ENCODE measurements at regions not wholly inside any gene's neighbourhood (a gene's known extent, or its start where the extent isn't known, plus 50 kb on each side); places are given as distances from the start of the nearest gene placed in this dataset.

DNA sequence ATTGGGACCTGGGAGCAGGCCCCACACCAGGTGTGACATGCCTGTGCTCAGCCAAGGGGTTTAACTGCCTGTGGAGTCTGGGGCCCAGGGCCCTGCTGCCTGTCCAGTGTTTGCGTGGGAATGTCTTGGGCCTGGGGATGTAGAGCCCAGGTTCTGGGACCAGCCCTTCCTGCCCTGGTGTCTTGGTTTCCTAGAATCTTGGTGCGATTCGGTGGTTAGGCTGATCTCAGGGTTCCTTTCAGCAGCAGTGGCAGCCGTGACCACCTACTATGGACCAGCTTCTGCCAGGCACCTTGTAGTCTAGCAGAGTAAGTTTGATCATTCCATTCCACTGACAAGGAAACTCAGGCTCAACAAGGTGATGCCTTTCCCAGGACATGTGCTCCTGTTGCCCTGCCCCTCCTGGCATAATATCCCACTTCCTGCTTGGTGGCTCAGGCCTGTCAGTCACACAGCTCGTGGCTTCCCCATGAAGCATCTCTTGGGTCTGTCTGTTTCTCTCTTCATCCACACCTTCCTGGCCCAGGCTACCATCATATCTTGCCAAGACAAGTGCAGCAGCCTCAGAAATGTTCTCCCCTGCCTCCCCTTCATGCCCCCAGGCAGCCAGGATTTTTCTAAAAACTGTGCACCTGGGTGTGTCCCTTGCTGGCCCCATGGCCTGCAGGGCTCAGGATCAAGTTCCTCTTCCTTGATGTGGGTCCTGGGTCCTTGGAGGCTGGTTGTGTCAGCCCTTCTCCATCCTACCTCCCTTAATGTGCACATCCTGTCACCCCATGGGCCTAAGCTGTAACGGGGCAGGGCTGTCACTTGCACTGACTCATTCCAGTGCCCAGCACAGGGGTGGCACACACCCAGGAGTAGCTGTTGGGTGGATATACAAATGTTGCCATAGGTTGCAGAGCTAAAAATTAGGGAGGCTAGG is 101.6 kb downstream of the SLC25A47 start:
- Mint-ChIP-seq H3K36me3 (ENCODE audit: low read depth) (no peaks in the 10 kb centered on the region), H3K27ac (no peak overlapping the region), H3K4me1 (no peaks in the 10 kb centered on the region), H3K4me3 (no peak overlapping the region), H3K9me3 (no peaks in the 10 kb centered on the region), H3K27me3 (ENCODE audit: low read depth) (peaks cover 6% of the 10 kb centered on the region)
- TF ChIP-seq, protein P1, sequence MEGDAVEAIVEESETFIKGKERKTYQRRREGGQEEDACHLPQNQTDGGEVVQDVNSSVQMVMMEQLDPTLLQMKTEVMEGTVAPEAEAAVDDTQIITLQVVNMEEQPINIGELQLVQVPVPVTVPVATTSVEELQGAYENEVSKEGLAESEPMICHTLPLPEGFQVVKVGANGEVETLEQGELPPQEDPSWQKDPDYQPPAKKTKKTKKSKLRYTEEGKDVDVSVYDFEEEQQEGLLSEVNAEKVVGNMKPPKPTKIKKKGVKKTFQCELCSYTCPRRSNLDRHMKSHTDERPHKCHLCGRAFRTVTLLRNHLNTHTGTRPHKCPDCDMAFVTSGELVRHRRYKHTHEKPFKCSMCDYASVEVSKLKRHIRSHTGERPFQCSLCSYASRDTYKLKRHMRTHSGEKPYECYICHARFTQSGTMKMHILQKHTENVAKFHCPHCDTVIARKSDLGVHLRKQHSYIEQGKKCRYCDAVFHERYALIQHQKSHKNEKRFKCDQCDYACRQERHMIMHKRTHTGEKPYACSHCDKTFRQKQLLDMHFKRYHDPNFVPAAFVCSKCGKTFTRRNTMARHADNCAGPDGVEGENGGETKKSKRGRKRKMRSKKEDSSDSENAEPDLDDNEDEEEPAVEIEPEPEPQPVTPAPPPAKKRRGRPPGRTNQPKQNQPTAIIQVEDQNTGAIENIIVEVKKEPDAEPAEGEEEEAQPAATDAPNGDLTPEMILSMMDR (IDR thresholded peaks at IDR 0.05; ENCODE audit: unreplicated experiment in 3 of 3) = no peak

DNA sequence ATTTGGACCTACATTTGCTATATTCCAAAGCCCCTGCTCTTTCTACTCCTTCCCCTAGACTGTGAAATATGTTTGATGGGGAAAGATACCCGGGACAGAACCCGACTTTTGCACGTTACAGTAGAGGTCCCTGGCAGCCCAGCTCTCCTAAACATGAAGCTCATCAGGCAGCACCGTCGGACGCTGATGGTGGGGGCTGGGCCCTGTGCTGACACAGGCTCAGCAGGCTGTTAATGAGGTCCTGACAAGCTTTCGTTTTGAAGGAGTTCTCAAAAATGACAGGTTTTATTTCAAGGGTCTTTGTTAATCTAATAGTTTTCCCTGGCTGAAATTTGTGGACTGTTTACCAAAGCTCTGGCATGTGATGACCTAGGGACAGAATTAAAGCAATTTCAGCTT is 102.3 kb downstream of the SLC25A47 start:
- no peak overlapping the region for H3K4me3 Mint-ChIP-seq
- no peaks in the 10 kb centered on the region for H3K4me1 Mint-ChIP-seq
- H3K36me3 Mint-ChIP-seq (ENCODE audit: low read depth) = no peaks in the 10 kb centered on the region

DNA sequence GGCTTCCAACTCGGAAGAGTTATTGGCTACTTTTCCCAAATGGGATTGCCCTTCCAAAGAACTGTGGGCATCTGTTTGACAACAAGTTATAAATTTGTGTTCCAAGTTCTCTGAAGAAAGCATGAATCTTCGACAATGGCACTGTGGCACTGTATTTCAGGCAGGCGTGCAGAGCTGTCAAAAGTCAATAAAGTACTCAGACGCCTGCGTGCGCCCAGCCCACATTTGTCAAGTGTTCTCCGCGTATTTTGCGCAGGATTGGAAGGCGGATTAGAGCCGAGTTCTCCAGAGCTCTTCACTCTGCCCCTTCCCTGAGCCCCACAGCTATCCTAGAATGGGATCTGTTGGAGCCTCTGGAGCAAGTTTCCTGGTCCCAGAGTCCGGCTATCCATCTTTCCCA is 103.2 kb downstream of the SLC25A47 start:
- Mint-ChIP-seq H3K4me3 (no peak overlapping the region), H3K36me3 (ENCODE audit: low read depth) (no peaks in the 10 kb centered on the region), H3K27me3 (ENCODE audit: low read depth) (peaks cover 6% of the 10 kb centered on the region), H3K9me3 (no peaks in the 10 kb centered on the region), H3K27ac (no peak overlapping the region), H3K4me1 (no peaks in the 10 kb centered on the region)
- TF ChIP-seq, protein P1 (IDR thresholded peaks at IDR 0.05; ENCODE audit: unreplicated experiment in 3 of 3) = no peak

More for the DNA sequence above, 102.3 kb downstream of the SLC25A47 start:
- Mint-ChIP-seq H3K9me3 (no peaks in the 10 kb centered on the region), H3K27me3 (ENCODE audit: low read depth) (peaks cover 6% of the 10 kb centered on the region), H3K27ac (no peak overlapping the region)
- TF ChIP-seq, protein P1 (IDR thresholded peaks at IDR 0.05; ENCODE audit: unreplicated experiment in 3 of 3) = no peak

DNA sequence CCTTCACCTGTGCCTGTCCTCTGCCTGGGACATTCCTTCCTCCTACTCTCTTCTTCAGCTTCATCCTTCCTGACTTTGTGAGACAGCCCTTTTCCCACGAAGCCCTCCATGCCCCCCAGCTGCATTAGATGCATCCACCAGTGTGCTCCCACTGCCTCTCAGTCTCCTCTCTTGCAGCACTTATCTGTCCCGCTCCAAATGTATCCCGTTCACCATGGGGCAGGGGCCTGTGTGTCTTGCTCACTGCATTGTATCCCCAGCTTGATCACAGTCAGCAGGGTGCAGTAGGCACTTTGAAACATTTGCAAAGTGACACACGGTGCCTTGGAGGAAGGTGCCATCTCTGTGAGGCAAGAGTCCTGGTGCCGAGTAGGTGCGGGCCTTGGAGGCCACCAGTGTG is 104.0 kb downstream of the SLC25A47 start:
- Mint-ChIP-seq H3K4me1 (no peaks in the 10 kb centered on the region), H3K9me3 (no peaks in the 10 kb centered on the region), H3K36me3 (ENCODE audit: low read depth) (no peaks in the 10 kb centered on the region), H3K27me3 (ENCODE audit: low read depth) (peaks cover 6% of the 10 kb centered on the region), H3K27ac (no peak overlapping the region), H3K4me3 (no peak overlapping the region)
- TF ChIP-seq, protein P1 (IDR thresholded peaks at IDR 0.05; ENCODE audit: unreplicated experiment in 3 of 3) = no peak

DNA sequence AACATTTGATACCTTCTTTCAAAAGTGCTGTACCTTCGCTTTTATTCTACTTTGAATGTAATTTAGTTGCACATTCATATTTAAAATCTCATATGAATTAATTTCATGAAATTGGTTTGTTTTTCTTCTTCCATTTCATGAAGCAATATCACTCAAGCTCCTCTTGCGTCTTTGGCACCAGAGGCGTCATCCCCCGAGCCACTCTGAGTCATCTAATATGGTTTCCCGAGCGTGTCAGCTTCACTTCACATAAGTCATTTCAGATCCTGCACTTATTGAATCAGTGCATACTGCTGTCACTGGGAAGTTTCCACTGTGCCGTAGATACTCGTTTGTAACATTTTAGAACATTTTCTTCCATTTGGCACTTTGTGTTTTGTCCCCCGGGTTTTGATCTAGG is 105.6 kb downstream of the SLC25A47 start:
- no peak overlapping the region for H3K4me3 Mint-ChIP-seq
- no peaks in the 10 kb centered on the region for H3K9me3 Mint-ChIP-seq
- H3K36me3 Mint-ChIP-seq (ENCODE audit: low read depth) = no peaks in the 10 kb centered on the region
- peaks cover 6% of the 10 kb centered on the region for H3K27me3 Mint-ChIP-seq (ENCODE audit: low read depth)
- no peaks in the 10 kb centered on the region for H3K4me1 Mint-ChIP-seq
- TF ChIP-seq, protein P1 (IDR thresholded peaks at IDR 0.05; ENCODE audit: unreplicated experiment in 3 of 3) = no peak
- no peak overlapping the region for H3K27ac Mint-ChIP-seq

DNA sequence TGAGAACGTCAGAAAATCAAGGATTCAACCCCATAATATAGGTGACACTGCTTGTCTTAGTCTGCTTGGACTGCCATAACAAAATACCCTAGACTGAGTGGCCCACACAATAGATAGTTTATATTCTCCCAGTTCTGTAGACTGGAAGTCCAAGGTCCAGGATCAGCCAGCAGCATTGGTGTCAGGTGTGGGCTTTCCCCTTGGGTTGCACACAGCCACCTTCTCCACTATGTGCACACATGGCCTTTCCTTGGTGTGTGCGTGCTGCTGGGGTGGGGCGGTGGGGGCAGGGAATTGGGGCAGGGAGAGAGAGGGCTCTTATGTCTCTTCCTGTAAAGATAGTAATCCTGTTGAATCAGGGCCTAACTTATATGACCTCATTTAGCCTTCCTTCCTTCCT is 106.4 kb downstream of the SLC25A47 start:
- peaks cover 3% of the 10 kb centered on the region for H3K27me3 Mint-ChIP-seq (ENCODE audit: low read depth)
- H3K4me3 Mint-ChIP-seq = no peak overlapping the region
- no peaks in the 10 kb centered on the region for H3K4me1 Mint-ChIP-seq
- no peak overlapping the region for H3K27ac Mint-ChIP-seq
- H3K9me3 Mint-ChIP-seq = no peaks in the 10 kb centered on the region
- TF ChIP-seq, protein P1 (IDR thresholded peaks at IDR 0.05; ENCODE audit: unreplicated experiment in 3 of 3) = no peak
- no peaks in the 10 kb centered on the region for H3K36me3 Mint-ChIP-seq (ENCODE audit: low read depth)

Measured in nephron (organoid).